Keratinocyte (primary cell): ENCODE measurements at regions not wholly inside any gene's neighbourhood (a gene's known extent, or its start where the extent isn't known, plus 50 kb on each side); places are given as distances from the start of the nearest gene placed in this dataset.

Source experiments
- DNase-seq: peaks from one replicate; pipeline ENCODE4 v3.0.0-alpha.2; 2011; ENCODE audit warnings: low read depth, missing footprints, low spot score
- FAIRE-seq: peaks from 2 replicates; lab custom pipeline; 2011; peaks lifted over from hg19 to GRCh38; lab: Jason Lieb, UNC
- H2AFZ ChIP-seq: 2 replicates; pipeline ENCODE4 v1.6.0; 2012; ENCODE audit warnings: low read length, control low read depth, inconsistent platforms; ENCODE audit not compliant: control insufficient read depth
- H3K27ac ChIP-seq: 2 replicates; pipeline ENCODE4 v1.5.1; 2011; ENCODE audit warnings: low read length; ENCODE audit not compliant: control insufficient read depth, insufficient read depth
- H3K27me3 ChIP-seq: 3 replicates; pipeline ENCODE4 v1.6.0; 2011; ENCODE audit warnings: low read length; ENCODE audit not compliant: control insufficient read depth, insufficient read depth; ENCODE audit errors: extremely low read depth
- H3K36me3 ChIP-seq, 2 experiments: 2 replicates in 1 of 2; 3 replicates in 1 of 2; pipeline ENCODE4 v1.5.1; 2011; ENCODE audit warnings: low read length in 2 of 2, mild to moderate bottlenecking in 1 of 2; ENCODE audit not compliant: control insufficient read depth in 2 of 2, insufficient read depth in 2 of 2; ENCODE audit errors: extremely low read depth in 1 of 2
- H3K4me1 ChIP-seq: 3 replicates; pipeline ENCODE4 v1.5.1; 2011; ENCODE audit warnings: low read length; ENCODE audit not compliant: control insufficient read depth, insufficient read depth; ENCODE audit errors: extremely low read depth
- H3K4me2 ChIP-seq: 3 replicates; pipeline ENCODE4 v1.6.0; 2011; ENCODE audit warnings: low read depth, low read length; ENCODE audit not compliant: control insufficient read depth, insufficient read depth; ENCODE audit errors: extremely low read depth
- H3K4me3 ChIP-seq, 3 experiments: fragments of 200-600 bp in 1 of 3; sonication (generic) in 1 of 3; 2 replicates in 2 of 3; 3 replicates in 1 of 3; pipeline ENCODE4 v1.5.1; 2011 to 2016; ENCODE audit warnings: low read length in 3 of 3, mild to moderate bottlenecking in 3 of 3, control low read depth in 2 of 3, inconsistent platforms in 1 of 3, low read depth in 1 of 3, mixed read lengths in 1 of 3, mixed run types in 1 of 3, moderate library complexity in 1 of 3; ENCODE audit not compliant: control insufficient read depth in 2 of 3, insufficient read depth in 2 of 3; ENCODE audit errors: extremely low read depth in 1 of 3
- H3K79me2 ChIP-seq: 2 replicates; pipeline ENCODE4 v1.6.0; 2012; ENCODE audit warnings: low read length; ENCODE audit not compliant: control insufficient read depth, insufficient read depth
- H3K9ac ChIP-seq: 3 replicates; pipeline ENCODE4 v1.6.0; 2011; ENCODE audit warnings: low read length; ENCODE audit not compliant: control insufficient read depth, insufficient read depth; ENCODE audit errors: extremely low read depth
- H3K9me1 ChIP-seq: 3 replicates; pipeline ENCODE4 v1.6.0; 2011; ENCODE audit warnings: low read length; ENCODE audit not compliant: control insufficient read depth, insufficient read depth; ENCODE audit errors: extremely low read depth
- H3K9me3 ChIP-seq: 2 replicates; pipeline ENCODE4 v1.5.1; 2012; ENCODE audit warnings: low read depth, low read length; ENCODE audit not compliant: control insufficient read depth
- H4K20me1 ChIP-seq: 3 replicates; pipeline ENCODE4 v1.6.0; 2011; ENCODE audit warnings: low read length; ENCODE audit not compliant: control insufficient read depth, insufficient read depth; ENCODE audit errors: extremely low read depth
- CTCF ChIP-seq, 3 experiments: IDR thresholded peaks in 1 of 3; conservative IDR thresholded peaks in 1 of 3; optimal IDR thresholded peaks in 1 of 3; 2 replicates in 2 of 3; 3 replicates in 1 of 3; pipeline versions ENCODE3 to v1.5.1; 2011; ENCODE audit warnings: low read length in 3 of 3, mild to moderate bottlenecking in 3 of 3, moderate library complexity in 2 of 3, control low read depth in 1 of 3, inconsistent platforms in 1 of 3; ENCODE audit not compliant: insufficient read depth in 2 of 3; ENCODE audit errors: extremely low read depth in 1 of 3
- EZH2 ChIP-seq: IDR thresholded peaks from one replicate; pipeline ENCODE4 v1.6.1; 2012; ENCODE audit warnings: inconsistent platforms, mild to moderate bottlenecking, low read length, moderate library complexity
- dilution Hi-C: fragments of 300-500 bp; cut with MboI; formaldehyde crosslinking; loops from one replicate; pipeline ENCODE4 v1.7.0; 2020; ENCODE audit warnings: low sequenced_read_pairs; ENCODE audit not compliant: extremely low pct_ligation_motif_present

DNA sequence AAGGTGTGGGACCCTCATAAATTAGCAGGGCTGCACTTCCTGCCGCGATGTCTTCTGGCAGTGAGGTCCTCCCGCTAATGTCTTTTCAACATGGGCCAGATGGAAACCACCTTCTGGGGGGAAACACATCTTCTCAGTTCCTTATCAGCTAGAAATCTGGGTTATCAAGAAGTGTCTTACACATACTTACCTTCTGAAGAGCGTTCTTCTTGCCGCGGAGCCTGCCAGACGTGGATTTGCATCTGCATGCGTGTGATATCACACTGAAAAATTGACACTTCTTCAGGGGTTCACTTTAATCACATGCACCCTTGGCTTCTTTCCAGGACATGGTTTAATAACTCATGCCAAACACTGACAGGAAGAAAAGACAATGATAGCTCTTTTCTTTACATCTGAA lies 163.5 kb upstream of the SOX11 start:
- Histone ChIP-seq H3K4me1 (no peaks in the 10 kb centered on the region), H3K27ac (no peak overlapping the region), H4K20me1 (no peaks in the 10 kb centered on the region), H3K4me3 (no peak overlapping the region), H3K4me2 (no peak overlapping the region), H3K79me2 (no peaks in the 10 kb centered on the region), H2AFZ (no peak overlapping the region), H3K9me3 (peaks cover 3% of the 10 kb centered on the region), H3K27me3 (no peaks in the 10 kb centered on the region), H3K9ac (no peak overlapping the region), H3K36me3 (no peaks in the 10 kb centered on the region), H3K9me1 (no peaks in the 10 kb centered on the region)
- DNase-seq, result no peak
- TF ChIP-seq CTCF (optimal IDR thresholded peaks at IDR 0.05 in 1 of 3, IDR thresholded peaks at IDR 0.05 in 1 of 3, conservative IDR thresholded peaks at IDR 0.05 in 1 of 3; ENCODE audit: extremely low read depth in 1 of 3, insufficient read depth in 2 of 3, low read length in 3 of 3) (no peak), EZH2 (no peak)
- no peak for FAIRE-seq
- dilution Hi-C loops, result no loop called here

- Histone ChIP-seq H2AFZ (no peak overlapping the region), H3K4me1 (no peaks in the 10 kb centered on the region)
Measured at GRCh38 chr2:5530011-5530696, 162.0 kb upstream of the SOX11 start.

More at GRCh38 chr2:5530011-5530696, 162.0 kb upstream of the SOX11 start:
- H3K27ac ChIP-seq, result no peak overlapping the region
- H3K9ac ChIP-seq, result no peak overlapping the region
- H3K4me3 ChIP-seq, result no peak overlapping the region
- no peak for FAIRE-seq
- no peaks in the 10 kb centered on the region for H3K79me2 ChIP-seq
- H3K9me3 ChIP-seq, result peaks cover 2% of the 10 kb centered on the region
- no peaks in the 10 kb centered on the region for H4K20me1 ChIP-seq
- H3K9me1 ChIP-seq, result no peaks in the 10 kb centered on the region
- dilution Hi-C loops, result no loop called here
- H3K27me3 ChIP-seq, result no peaks in the 10 kb centered on the region
- H3K4me2 ChIP-seq, result no peak overlapping the region
- no peak for TF ChIP-seq EZH2
- TF ChIP-seq CTCF (optimal IDR thresholded peaks at IDR 0.05 in 1 of 3, IDR thresholded peaks at IDR 0.05 in 1 of 3, conservative IDR thresholded peaks at IDR 0.05 in 1 of 3; ENCODE audit: extremely low read depth in 1 of 3, insufficient read depth in 2 of 3, low read length in 3 of 3), result no peak
- no peaks in the 10 kb centered on the region for H3K36me3 ChIP-seq
- DNase-seq, result no peak
